Endometrial microvascular endothelial cells (primary cell): ENCODE measurements at regions not wholly inside any gene's neighbourhood (a gene's known extent, or its start where the extent isn't known, plus 50 kb on each side); places are given as distances from the start of the nearest gene placed in this dataset.

ENCODE experiments used
- in situ Hi-C: cut with HindIII; loops from 2 replicates; pipeline ENCODE4 v1.10.0; 2017; ENCODE audit warnings: low sequenced_read_pairs, low pct_unique_long_range_greater_than_20kb; ENCODE audit errors: inconsistent ontology term

DNA sequence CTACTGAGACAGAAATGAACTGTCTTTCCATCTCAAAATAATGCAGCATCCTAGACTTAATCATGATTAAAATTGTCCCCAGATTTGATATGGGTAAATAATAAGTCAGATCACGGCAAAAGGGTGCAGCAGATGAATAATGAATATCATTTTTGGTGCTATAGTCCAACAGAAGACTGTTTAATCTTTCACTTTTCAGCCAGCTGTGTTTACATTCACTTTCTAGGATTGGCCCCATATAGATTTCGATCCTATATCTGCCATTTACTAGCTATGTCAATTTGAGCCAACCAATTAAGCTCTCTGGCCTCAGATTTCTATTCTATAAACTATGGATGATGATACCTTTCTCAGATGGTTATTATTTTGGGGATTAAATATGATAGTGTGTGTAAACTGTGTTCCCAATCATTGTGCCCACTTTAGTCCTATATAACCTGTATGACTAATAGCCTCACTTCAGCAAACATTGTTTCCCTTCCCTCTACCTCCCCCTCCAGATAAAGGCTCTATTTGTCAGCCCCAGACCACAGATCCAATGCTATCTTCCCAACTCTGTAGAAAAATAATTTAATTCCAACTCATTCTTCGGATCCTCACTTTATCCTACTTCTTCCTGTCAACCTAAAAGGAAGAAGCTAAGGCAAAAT lies 53.6 kb upstream of the NT5E start:
- in situ Hi-C loops, result no loop called here

DNA sequence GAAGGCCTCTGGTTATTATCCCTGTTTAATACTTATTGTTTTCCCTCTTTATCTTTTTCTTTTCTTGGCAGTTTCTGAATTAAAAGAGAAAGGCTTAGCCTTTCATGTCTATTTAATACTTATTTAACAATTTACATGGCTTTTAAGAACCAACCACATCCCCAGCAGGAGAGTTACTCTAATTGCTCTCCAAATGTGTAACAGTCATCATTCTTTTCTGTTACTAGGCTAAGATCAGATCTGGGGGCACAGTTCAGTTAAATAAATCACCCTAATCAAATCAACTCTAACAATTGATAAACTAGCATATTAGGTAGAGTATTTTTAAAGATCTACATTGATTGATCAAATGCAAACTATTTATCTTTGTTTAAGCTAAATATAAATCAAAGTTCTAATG lies 54.1 kb upstream of the NT5E start:
- in situ Hi-C loops, result no loop called here

DNA sequence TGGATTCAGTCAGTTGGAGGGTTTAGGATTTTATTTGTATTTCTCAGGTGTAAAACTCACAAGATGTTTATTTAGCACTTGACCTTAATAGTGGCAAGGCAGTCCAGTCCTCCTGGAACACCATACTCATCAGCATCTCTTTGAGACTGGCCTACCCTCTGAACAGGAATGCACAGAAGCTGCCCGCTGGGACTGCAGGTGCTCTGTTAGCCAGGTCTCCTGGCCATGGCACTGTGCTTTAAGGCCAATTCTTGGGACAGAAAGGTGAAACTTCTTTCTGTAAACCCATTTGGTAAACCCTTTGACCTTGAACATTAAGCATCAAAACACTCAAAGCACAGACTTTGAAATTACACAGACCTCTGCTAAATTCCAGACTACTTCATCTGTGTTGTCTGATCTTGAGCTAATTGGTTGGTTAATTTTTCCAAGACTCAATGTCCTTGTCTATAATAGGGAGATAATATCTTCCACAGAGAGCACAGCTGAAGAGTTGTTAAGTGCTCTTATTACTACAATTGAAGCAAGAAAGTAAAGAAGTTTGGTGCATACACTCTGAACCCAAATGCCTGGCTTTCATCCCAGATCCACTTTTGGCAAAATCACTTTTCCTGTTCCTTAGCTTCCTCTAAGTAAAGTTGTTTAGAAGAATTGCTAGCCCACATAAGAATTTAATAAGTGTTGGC lies 54.9 kb upstream of the NT5E start:
- in situ Hi-C loops, result no loop called here

DNA sequence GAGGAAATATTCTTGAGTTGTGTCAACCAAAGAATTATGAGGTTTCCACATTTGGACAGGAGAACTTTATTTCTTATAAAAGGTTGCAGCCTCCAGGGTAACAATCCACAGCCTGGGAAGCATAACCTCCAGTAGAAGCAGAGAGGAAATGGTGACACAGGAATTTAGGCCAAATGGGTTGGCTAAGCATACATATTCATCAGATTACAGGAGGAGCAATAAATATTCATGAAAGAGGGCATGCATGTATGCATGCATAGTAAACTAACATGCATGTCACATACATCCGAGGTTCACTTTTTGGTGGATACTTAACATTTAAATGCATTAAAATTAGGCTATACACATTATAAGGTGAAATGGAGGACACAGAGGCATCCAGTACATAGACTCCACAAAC lies 55.7 kb upstream of the NT5E start:
- in situ Hi-C loops, result no loop called here

DNA sequence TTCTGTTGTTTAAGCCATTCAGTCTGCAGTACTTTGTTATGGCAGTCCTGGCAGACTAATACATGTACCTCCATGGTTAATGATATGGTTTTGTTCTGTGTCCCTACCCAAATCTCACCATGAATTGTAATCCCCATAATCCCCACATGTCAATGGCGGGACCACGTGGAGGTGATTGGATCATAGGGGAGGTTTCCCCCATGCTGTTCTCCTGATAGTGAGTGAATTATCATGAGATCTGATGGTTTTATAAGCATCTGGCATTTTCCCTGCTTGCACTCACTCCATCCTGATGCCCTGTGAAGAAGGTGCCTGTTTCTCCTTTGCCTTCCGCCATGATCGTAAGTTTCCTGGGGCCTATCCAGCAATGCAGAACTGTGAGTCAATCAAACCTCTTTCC lies 57.5 kb upstream of the NT5E start:
- in situ Hi-C loops, result no loop called here

DNA sequence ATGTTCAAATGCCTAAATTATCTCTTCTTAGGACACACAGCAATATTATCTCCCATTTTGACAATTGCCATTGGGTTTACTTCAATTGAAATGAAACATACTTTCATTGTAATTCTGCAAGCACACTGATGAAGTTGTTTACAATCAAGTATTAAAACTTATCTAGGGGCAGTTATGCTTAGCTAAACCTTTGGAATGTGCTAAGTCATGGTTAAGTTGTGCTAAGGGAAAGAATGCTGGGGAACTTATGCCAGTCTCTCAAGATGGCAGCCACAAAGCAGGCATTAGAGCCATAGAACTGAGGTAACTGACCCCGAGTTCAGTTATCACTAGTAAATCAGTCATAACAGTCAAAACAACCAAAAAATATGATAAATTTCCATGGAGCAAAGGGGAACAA lies 59.1 kb upstream of the NT5E start:
- in situ Hi-C loops, result no loop called here

DNA sequence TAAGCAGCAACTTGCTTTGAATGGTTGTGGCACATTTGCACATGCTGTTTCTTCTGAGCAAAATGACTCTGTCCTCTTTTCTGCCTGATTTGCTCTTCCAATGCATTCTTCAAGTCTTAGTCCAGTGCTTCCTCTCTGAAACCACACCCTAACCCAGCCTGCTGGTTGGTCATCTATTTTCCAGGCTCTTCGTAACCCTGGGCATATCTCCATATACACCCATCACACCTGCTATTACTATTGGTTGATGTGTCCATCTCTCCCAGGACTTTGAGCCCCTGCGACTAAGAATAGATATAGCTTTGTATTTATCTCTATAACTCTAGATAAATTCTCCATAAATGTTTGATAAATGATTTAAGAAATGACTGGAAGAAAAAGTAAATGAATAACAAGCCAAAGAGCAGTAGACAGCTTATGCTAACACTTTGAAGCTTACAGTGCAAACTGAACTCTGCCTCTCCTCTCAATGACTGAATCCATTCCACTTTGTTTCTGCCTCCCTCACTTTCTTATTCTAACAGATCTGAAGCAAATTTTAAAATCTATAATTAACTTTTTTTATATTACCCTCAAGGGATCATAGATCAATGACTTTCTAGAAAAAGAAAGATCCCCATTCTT lies 59.7 kb upstream of the NT5E start:
- in situ Hi-C loops, result no loop called here

DNA sequence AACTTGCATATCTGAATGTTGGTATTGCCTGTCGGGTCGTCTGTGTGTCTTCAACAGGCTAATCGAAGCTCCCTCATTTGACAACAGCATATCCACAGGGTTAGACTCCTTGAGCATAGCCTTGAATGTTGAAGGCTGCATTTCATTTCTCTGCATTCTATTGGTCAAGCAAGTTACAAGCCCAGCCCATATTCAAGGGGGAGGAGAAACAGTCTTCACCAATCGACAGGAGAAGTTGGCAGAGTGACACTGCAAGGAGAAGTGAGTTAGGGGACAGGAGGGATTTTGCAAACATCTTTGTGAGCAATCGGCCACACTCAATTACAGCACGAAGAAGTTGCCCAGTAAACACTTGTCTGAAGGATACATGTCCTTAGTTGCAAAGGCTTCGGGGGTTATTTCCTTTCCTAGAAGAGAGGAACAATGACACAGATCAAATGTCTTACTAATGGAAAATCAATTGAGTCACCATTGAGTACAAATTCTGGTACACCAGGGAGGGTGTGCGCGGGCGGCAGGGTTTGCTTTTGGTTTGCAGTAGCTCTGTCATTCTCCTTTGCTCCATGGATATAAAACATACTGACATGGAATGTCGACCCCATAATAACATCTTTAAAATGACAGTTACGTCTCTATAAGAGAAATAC lies 60.6 kb upstream of the NT5E start:
- in situ Hi-C loops, result no loop called here

DNA sequence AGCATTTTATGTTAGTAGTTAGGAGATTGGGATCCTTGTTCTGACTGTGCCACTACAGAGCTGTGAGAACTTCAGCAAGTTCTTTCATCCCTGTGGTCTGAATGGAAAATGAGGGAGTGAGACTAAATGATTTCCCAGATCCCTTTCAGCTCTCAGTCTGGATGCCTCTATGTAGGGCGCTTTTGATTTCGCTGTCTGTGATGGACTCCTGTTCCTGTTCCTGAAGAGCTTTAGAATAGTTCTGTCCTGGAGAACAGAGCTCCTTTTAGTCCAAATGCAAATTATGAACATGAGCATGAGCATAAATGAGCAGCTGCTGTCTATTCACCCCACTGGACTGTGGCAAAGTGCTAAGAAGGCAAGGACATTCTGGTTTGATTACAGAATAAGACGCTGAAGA lies 61.4 kb upstream of the NT5E start:
- in situ Hi-C loops, result no loop called here

DNA sequence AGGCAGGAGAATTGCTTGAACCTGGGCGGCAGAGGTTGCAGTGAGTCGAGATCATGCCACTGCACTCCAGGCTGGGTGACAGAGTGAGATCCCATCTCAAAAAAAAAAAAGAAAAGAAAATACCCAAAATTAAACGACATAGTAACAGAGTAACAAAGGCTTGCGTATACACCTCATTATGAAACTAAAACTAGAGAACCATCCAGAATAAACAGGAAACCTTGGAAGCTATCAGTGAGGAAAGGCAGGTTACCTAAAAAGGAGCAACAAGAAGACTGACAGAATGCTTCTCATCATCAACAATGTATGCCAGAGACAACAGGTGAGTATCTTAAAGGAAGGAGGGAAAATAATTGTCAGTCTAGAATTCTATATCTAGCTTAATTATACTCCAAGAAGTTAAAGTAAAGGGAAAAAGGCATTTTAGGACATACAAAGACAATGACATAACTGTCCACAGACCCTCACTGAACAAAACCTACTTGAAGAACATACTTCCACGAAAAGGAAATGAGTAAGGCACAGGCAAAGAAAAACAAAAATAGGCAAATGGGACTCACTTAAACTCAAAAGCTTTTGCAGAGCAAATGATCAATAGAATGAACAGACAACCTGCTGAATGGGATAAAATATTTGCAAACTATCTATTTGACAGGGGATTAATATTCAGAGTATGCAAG lies 64.1 kb upstream of the NT5E start:
- in situ Hi-C loops, result no loop called here

DNA sequence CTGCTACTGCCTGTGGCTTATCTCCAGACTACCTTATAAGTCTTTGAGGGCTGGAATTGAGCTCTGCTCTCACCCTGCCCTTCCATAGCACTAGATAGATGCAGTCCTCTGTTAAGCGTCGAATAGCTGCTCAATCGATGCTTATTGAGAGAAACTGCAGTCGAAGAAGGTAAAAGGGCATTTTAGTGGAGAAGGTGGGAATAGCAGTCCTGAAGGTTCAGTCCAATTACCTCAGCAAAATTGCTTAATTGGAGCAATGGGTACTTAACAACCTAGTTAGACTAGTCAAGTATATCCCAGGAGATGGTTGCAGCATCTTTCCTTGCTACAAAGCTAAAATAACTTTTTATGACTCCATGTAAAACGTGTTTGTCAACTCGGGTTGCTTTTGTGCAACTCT lies 66.8 kb upstream of the NT5E start:
- in situ Hi-C loops, result no loop called here

DNA sequence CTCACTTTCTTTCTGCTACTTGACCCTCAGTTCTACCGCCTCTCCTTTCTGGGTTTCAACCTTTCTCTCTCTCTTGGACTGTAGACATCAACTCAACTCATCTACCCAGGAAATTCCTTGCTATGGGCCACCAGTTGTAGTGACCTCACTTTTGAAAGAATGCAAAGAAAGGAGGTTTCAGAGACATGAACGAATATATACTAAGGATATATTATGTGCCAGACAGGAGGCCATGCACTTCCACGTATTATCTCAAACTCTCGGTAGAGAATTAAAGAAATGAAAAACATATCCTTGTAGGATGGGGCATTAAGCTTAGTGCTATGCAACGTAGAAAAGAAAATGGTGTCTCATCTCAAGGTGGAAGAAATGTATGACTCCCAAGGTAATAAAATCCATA lies 67.3 kb upstream of the NT5E start:
- in situ Hi-C loops, result no loop called here

DNA sequence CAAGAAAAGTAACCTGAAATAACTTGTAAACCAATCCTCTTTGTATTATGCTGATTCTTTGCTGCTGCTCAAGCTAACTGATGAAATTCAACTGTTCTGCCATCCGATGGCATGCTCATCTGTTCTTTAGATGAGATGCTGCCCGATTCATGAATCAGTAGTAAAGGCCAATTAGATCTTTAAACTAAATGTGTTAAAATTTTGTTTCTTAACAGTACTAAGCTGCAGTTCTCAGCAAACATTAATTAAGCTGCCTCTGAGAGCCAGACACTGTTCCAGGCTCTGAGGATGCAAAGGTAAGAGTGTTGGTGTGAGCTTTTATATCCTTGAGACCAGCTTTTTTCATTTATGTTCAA lies 77.0 kb upstream of the NT5E start:
- in situ Hi-C loops, result loop anchor here (25.0 kb wide), 1 partner anchor 89 kb away; the partner anchor contains the start of gene NT5E

DNA sequence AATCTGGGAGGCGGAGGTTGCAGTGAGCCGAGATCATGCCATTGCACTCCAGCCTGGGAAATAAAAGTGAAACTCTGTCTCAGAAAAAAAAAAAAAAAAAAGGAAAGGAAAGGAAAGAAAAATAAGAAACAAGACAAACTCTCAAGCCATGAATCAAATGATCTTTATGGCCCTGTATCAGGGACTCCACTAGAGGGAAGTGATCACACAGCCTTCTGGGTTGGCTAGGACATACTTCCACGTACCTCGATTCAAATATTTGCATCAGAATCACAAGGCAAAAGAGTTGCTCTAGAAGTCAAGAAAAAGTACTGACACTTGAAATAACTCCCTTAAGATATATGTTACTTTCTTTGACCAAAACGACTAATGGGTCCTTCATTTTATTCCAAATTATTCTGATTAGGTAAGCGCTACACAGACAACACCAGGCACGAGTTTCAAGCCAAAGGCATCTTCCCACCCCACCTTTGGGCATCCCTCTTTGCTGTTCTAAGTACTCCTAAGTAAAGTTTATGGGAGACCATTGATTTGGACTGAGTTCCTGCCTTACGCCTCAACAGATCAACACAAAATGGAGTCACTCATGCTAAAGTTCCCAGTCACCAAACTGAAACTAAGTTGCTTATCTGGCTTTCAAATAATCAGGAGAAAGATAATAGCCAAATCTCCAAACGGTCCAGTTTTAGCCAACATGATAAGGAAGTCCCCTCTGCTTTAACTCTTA lies 77.5 kb upstream of the NT5E start:
- in situ Hi-C loops, result loop anchor here (25.0 kb wide), 1 partner anchor 90 kb away; the partner anchor contains the start of gene NT5E

DNA sequence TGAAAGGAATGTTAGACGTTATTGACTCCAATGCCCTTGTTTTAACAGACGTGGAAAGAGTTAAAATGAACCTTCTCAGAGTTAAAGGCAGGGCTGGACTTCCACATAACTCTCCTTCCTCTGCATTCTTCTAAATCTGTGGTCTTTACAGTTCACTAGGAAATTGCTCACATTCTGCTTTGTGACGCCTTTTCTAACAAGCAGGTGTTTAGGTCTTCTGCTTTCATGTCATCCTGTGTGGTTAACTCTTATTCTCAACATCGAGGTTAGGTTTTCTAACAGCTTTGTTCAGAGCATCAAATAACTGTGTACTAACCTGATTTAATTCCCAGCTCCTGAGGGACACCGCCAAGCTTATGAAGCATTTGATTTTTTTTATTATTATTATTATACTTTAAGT lies 81.3 kb upstream of the NT5E start:
- in situ Hi-C loops, result loop anchor here (25.0 kb wide), 1 partner anchor 94 kb away; the partner anchor contains the start of gene NT5E

DNA sequence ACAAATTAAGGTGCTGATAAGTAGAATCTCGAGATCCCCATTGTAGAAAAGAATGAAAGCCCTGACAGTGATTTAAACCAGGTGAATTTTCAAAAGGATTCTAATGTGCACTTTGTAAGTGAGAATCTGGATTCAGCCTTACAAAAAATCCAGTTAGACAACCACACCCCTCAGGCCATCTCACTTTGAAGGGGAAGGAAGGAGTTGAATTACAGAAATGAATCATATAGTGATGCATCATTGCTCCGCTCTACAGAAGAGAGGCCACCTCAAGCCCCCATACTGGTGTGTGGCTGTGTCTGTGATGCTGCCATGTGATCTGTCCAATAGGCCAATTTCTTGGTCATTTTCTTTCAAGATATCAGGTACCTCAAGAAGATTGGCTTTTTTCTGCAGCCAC lies 85.5 kb upstream of the NT5E start:
- in situ Hi-C loops, result loop anchor here (25.0 kb wide), 1 partner anchor 98 kb away; the partner anchor contains the start of gene NT5E

DNA sequence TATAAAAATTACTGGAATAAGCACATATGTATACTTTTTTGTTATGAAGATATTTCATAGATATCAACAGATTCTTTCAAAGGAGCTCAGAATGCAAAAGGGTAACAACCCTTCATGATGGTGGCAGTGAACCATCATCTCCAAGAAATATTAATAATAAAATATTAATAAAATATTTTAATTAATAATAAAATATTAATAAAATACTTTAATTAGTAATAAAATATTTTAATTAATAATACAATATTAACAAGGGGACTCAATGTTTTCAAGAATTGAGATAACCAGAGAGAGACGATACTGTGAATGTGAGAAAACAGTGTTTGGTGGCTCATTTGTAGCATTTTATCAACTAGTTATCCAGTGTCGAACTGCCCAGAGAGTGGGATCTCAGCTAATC lies 86.0 kb upstream of the NT5E start:
- in situ Hi-C loops, result loop anchor here (25.0 kb wide), 1 partner anchor 98 kb away; the partner anchor contains the start of gene NT5E

DNA sequence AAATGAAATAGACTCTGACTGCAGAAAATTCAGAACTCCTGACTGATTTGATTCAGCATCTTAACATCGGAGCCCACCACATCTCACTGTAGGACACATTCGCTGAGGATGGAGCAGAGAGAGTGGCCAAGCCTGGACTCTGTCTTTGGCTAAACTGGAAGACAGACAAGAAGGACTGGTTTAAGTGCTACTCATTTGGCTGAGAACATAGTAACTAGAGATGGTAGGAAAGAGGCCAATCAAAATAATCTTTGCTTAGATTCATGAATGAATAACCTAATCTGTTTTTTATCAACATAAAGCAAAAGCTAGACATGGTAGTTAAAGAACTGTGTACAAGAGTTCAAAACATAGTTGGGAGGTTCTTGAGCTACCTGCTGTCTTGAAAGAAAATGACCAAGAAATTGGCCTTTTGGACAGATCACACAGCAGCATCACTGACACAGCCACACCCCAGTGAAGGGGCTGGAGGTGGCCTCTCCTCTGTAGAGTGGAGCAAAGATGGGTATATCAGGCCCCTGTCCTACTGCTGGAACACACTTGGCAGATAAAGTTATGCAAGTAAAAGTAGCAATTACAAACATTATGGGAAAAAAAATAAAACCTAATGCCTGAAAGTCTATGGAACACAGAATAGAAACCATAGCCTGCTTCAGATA lies 87.1 kb upstream of the NT5E start:
- in situ Hi-C loops, result loop anchor here (25.0 kb wide), 1 partner anchor 100 kb away; the partner anchor contains the start of gene NT5E
